SK-N-MC (cell line): ENCODE measurements at regions not wholly inside any gene's neighbourhood (a gene's known extent, or its start where the extent isn't known, plus 50 kb on each side); places are given as distances from the start of the nearest gene placed in this dataset.

ENCODE experiments used
- EZH2 ChIP-seq: fragments of 200-600 bp; sonication (generic); IDR thresholded peaks from one replicate; pipeline ENCODE4 v1.6.1; 2017; ENCODE audit warnings: antibody characterized with exemption
- FOXP2 ChIP-seq: optimal IDR thresholded peaks from 2 replicates; pipeline ENCODE3; 2011; ENCODE audit warnings: mild to moderate bottlenecking, moderate library complexity; ENCODE audit not compliant: insufficient read depth; ENCODE audit errors: extremely low read length, control extremely low read depth
- POLR2AphosphoS5 ChIP-seq: IDR thresholded peaks from 2 replicates; pipeline ENCODE4 v1.6.1; 2012; ENCODE audit warnings: mild to moderate bottlenecking, low read depth, low read length, borderline replicate concordance

DNA sequence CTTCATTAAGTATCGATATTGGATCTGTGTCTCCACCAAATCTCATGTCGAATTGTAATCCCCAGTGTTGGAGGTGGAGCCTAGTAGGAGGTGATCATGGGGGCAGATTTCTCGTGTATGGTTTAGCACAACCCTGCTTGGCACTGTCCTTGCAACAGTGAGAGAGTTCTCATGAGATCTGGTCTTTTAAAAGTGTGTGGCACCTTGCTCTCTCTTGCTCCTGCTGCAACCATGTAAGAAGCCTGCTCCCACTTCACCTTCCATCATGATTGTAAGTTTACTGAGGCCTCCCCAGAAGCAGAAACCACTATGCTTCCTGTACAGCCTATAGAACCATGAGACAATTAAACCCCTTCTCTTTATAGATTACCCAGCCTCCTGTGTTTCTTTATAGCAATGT lies 424.4 kb downstream of the NPHP4 start:
- TF ChIP-seq POLR2AphosphoS5 (no peak), EZH2 (no peak), FOXP2 (no peak)
